K562 (cell line): ENCODE measurements at regions not wholly inside any gene's neighbourhood (a gene's known extent, or its start where the extent isn't known, plus 50 kb on each side); places are given as distances from the start of the nearest gene placed in this dataset.

Experiments
- ARNT ChIP-seq, 2 experiments: fragments of 450-650 bp; IDR thresholded peaks; 2 replicates each; pipeline ENCODE4 v1.6.1; 2016; ENCODE audit warnings: mild to moderate bottlenecking in 1 of 2
- BACH1 ChIP-seq: fragments of 200-800 bp; sonication (Bioruptor generic); IDR thresholded peaks from 2 replicates; pipeline ENCODE4 v1.6.1; 2016; ENCODE audit warnings: missing genetic modification characterization, missing compliant biosample characterization
- ESRRA ChIP-seq: fragments of 450-650 bp; IDR thresholded peaks from 2 replicates; pipeline ENCODE4 v1.6.1; 2014; ENCODE audit warnings: low read depth, mild to moderate bottlenecking, moderate library complexity, borderline replicate concordance
- EZH2 ChIP-seq: IDR thresholded peaks from 2 replicates; pipeline ENCODE4 v1.6.1; 2012; ENCODE audit warnings: low read depth, mild to moderate bottlenecking, inconsistent platforms, low read length, borderline replicate concordance
- GABPB1 ChIP-seq: sonication (generic); formaldehyde crosslinking; IDR thresholded peaks from 2 replicates; pipeline ENCODE4 v1.8.0; 2022; ENCODE audit warnings: mild to moderate bottlenecking, missing genetic modification reagents
- GTF2A2 ChIP-seq: IDR thresholded peaks from 2 replicates; pipeline ENCODE4 v1.6.1; 2016; ENCODE audit warnings: mild to moderate bottlenecking, missing genetic modification characterization, missing compliant biosample characterization
- HEY1 ChIP-seq: fragments of 250-450 bp; sonication (Bioruptor Pico); IDR thresholded peaks from 2 replicates; pipeline ENCODE4 v1.5.0; 2020; ENCODE audit warnings: mild to moderate bottlenecking, moderate library complexity, borderline replicate concordance
- MTA2 ChIP-seq: fragments of 450-650 bp; IDR thresholded peaks from 2 replicates; pipeline ENCODE4 v1.6.1; 2016; ENCODE audit warnings: low read depth
- MXD1 ChIP-seq: fragments of 250-450 bp; sonication (Bioruptor Pico); IDR thresholded peaks from 2 replicates; pipeline ENCODE4 v1.8.0; 2021; ENCODE audit warnings: borderline replicate concordance, mild to moderate bottlenecking, moderate library complexity; ENCODE audit not compliant: poor library complexity, severe bottlenecking
- NFXL1 ChIP-seq: fragments of 450-650 bp; formaldehyde crosslinking; IDR thresholded peaks from 2 replicates; pipeline ENCODE4 v1.4.0; 2021; ENCODE audit warnings: mild to moderate bottlenecking
- PHB2 ChIP-seq: fragments of 450-650 bp; IDR thresholded peaks from 2 replicates; pipeline ENCODE4 v1.6.1; 2017; ENCODE audit warnings: low read depth
- RNF219 ChIP-seq: fragments of 250-450 bp; sonication (Bioruptor Pico); IDR thresholded peaks from 2 replicates; pipeline ENCODE4 v1.5.0; 2022; ENCODE audit warnings: mild to moderate bottlenecking
- SMARCA4 ChIP-seq: fragments of 450-650 bp; IDR thresholded peaks from 2 replicates; pipeline ENCODE4 v1.6.1; 2016
- SMARCB1 ChIP-seq: IDR thresholded peaks from 2 replicates; pipeline ENCODE4 v1.6.1; 2011; ENCODE audit warnings: improper control_type of control experiment, low read depth; ENCODE audit not compliant: insufficient read length
- SOX6 ChIP-seq: fragments of 450-650 bp; IDR thresholded peaks from 2 replicates; pipeline ENCODE4 v1.6.1; 2014; ENCODE audit warnings: mild to moderate bottlenecking
- SPI1 ChIP-seq: IDR thresholded peaks from 2 replicates; pipeline ENCODE4 v1.6.1; 2011; ENCODE audit warnings: low read depth, low read length, control low read depth, borderline replicate concordance
- STAG1 ChIP-seq: sonication (generic); formaldehyde crosslinking; IDR thresholded peaks from 2 replicates; pipeline ENCODE4 v1.5.0; 2020; ENCODE audit warnings: missing genetic modification reagents, borderline replicate concordance
- XRCC3 ChIP-seq: fragments of 450-650 bp; IDR thresholded peaks from 2 replicates; pipeline ENCODE4 v1.6.1; 2017; ENCODE audit warnings: mild to moderate bottlenecking, moderate library complexity
- ZNF3 ChIP-seq: fragments of 250-450 bp; sonication (Bioruptor Pico); IDR thresholded peaks from 2 replicates; pipeline ENCODE4 v1.5.0; 2021; ENCODE audit warnings: mild to moderate bottlenecking, moderate library complexity
- ZNF592 ChIP-seq: fragments of 450-650 bp; IDR thresholded peaks from 2 replicates; pipeline ENCODE4 v1.6.1; 2017; ENCODE audit warnings: antibody characterized with exemption, mild to moderate bottlenecking
- TF ChIP-seq, protein P1 (sequence below): fragments of 250-450 bp; sonication (Bioruptor Pico); IDR thresholded peaks from 2 replicates; pipeline ENCODE4 v1.9.0; 2021; ENCODE audit warnings: mild to moderate bottlenecking

DNA sequence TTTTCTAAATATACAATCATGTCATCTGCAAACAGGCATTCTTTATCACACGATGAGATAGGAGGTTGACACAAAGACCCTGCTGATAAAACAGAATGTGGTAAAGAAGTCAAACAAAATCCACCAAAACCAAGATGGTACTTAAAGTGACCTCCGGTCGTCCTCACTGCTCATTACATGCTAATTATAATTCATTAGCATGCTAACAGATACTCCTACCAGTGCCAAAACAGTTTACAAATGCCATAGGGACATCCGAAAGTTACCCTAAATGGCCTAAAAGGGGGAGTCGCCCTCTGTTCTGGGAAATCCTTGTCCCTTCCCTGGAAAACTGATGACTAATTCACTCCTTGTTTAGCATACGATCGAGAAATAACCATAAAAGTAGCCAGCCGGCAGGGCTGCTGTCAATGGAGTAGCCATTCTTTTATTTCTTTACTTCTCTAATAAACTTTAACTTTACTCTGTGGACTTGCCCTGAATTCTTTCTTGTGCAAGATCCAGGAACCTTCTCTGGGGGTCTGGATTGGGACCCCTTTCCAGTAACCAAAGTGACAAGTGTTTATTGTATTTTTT lies 126.6 kb downstream of the CCDC71L start (continued):
- TF ChIP-seq MXD1 (CRISPR knock-in tag) (no peak), SPI1 (no peak), HEY1 (no peak), ZNF3 (no peak), BACH1 (tag) (no peak; the same call in 1 of the 2 replicates), NFXL1 (CRISPR knock-in tag) (no peak), EZH2 (no peak), PHB2 (no peak), ARNT (IDR thresholded peaks at IDR 0.05) (no peak; a peak in 1 of 4 replicates), SOX6 (peak; percentile 95), RNF219 (no peak), GTF2A2 (tag) (no peak), ZNF592 (peak; percentile 89), STAG1 (CRISPR knock-in tag) (no peak), MTA2 (no peak; the same call in 1 of the 2 replicates), SMARCB1 (no peak), ESRRA (peak; percentile 84), XRCC3 (no peak), SMARCA4 (peak; percentile 90), GABPB1 (CRISPR knock-in tag) (no peak)
- TF ChIP-seq, protein P1, sequence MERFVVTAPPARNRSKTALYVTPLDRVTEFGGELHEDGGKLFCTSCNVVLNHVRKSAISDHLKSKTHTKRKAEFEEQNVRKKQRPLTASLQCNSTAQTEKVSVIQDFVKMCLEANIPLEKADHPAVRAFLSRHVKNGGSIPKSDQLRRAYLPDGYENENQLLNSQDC (CRISPR knock-in tag) = no peak
